Fibroblast of skin of scalp (primary cell): ENCODE measurements at regions not wholly inside any gene's neighbourhood (a gene's known extent, or its start where the extent isn't known, plus 50 kb on each side); places are given as distances from the start of the nearest gene placed in this dataset.
A peak's percentile ranks its signal among the peaks of the same experiment; 100 is the strongest.
"Not testable (repeated sequence)": the region's sequence is repeated elsewhere in the genome, so short reads cannot be mapped to it uniquely, and the experiment has no call there.

ENCODE experiments used
- DNase-seq: peaks from one replicate; pipeline ENCODE4 v3.0.0-alpha.2; 2013

DNA sequence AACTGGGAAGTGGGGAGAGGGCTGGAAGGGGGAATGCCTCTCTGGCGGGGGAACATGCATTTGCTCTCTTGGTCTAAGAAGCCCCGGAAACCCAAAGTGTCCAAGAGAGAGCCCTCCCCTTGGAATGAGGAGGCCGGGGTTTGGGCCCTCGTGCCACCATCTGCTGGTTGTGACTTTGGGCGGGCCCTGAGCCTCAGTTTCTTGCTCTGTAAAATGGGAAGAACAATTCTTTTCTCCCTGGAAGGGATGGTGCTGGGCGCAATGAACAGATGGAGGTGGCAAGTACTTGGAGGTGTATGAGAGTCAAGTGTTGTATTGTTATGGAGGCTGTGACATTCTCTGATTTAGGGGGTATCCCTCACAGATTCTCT lies 69.9 kb upstream of the TARDBP start:
- DNase-seq, result no peak

DNA sequence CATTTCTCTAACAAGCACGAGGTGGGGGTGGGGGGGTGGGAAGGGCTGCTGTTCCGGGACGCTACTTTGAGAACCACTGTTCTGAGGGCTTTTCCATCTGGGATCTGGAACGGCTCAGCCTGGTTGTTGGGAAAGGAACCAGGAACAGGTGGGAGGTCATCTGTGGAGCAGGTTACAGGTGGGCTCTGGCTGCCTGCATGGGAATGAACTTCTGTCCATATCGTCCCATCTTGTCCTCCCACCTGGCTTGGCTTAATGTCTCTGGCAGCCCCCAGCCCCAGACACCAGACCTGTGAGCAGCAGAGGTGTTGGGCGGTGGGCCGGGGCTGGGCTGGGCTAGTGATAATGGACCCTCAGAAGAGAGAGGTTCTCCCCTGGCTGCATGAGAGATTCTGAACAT lies 69.4 kb upstream of the TARDBP start:
- no peak for DNase-seq

DNA sequence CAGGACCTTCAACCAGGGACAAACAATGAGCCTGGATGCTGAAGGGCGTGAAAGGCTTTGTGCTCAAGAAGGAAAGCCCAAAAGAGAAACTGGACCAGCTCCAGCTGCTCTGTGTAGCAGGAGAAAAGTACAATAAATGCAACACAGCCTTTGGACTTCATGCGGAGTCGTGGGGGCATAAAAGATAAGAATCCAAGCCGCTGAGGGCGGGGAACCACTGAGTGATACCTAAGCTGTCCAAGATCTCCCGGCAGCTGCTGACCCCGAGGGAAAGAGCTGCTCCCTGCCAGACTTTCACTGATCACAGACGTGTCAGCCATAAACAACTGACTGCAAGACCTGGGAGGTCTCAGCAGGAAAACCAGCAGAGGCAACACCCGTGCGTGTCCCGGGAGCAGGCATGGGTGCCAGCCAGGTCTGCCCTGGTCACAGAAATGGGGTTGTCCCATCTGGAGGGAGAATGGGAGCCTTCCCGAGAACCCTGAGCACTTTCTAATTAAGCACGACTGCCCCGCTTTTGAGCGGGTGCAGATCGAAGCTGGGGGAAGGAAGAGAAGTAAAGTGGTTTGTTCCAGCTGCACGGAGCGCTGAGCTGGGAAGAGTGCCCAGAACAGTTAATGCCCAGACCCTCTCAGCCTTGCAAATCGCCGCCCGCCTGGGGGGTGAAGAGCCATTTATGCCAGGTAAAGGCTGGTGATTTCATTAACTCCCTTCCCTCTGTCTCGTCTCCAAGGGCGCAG lies 68.3 kb upstream of the TARDBP start:
- DNase-seq, result peak; percentile 14

DNA sequence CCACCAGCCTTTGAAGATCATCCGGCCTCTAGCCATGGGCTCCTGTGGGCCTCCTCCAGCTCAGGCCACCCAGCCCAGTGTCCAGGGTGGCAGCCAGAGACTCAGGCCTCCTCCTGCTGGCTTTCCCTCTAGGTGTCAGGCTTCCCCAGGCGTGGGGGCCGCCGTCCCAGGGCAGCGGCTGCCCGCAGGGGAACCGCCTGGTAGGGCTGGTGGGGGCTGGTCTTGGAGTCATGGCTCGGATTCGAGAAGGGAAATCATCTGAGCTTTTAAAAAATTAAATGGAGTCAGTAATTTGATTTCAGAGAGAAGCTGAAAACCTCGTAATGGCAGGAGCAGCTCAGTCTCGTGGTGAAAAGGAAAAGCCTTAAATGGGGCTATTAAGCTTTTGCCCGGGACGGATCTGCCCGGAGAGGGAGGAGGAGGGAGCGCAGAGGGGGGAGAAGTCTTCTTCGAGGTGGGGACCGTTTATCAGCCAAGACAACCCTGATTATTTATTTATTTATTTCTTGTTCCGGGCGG lies 66.4 kb upstream of the TARDBP start:
- DNase-seq, result no peak

DNA sequence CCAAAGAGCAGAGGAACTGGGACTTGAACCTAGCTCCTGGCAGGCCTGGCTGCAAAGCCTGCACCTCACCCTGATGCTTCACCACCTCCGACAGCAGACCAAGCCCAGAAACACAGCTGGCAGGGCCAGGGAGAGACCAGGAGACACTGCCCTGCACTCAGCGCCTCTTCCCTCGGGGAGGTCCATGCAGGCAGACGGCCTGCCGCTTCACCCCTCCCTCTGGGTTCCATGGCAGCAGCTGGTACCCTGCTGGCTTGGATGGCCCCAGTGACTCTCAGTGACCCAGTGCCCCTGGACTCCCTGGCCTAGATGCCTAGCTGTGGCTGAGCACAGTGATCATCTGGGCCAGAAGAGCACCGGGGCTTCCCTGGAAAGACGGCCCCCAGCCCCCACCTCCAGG lies 65.3 kb upstream of the TARDBP start:
- no peak for DNase-seq

DNA sequence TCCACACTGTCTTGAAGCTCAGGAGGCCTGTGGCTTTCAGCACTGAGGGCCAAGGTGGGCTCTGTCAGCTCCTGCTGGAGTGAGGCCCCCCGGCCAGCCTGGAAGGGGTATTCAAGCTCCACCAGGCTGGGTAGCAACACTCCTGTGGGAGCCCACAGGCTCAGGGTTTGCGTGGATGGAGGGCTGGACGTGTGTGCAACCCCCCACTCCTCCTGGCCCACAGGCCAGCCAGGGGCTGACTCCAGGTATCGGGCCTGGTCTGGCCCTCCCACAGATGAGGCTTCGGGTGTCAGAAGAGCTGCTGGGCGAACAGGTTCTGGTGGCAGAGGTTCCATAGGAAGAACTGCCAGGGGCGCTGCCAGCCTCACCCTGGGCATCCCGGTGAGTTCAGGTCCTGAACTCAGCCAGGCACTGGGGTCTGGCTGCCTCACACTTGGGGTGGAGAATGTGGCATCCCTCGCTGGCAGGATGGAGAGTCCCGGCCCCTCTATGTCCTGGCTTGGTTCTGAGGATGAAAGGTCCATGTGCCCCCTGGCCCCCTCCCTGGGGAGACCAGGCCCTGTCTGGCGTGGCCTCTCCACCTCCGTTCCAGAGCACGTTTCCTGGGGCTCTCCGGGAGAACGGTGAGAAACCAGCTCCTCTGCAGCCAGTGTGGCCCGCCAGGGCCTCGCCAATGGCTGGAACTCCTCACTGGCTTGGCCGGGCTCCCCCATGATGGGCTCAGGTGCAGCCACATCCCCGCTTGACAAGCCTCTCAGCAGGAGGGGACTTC lies 64.6 kb upstream of the TARDBP start:
- DNase-seq, result no peak

DNA sequence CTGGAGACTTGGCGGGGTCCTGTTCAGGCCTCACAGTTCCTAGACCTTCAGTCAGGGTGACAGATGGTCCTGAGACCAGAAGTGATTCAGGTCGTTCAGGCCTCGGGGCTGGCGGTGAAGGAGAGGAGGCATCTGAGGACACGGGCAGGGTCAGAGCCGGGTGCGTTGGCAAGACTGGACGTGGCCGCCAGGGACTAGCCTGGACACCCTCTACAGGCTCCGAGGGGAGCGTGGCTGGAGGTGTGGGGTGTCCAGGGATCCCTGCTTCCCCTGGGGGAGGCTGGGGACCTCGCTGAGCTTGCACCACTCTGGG lies 64.0 kb upstream of the TARDBP start:
- no peak for DNase-seq

DNA sequence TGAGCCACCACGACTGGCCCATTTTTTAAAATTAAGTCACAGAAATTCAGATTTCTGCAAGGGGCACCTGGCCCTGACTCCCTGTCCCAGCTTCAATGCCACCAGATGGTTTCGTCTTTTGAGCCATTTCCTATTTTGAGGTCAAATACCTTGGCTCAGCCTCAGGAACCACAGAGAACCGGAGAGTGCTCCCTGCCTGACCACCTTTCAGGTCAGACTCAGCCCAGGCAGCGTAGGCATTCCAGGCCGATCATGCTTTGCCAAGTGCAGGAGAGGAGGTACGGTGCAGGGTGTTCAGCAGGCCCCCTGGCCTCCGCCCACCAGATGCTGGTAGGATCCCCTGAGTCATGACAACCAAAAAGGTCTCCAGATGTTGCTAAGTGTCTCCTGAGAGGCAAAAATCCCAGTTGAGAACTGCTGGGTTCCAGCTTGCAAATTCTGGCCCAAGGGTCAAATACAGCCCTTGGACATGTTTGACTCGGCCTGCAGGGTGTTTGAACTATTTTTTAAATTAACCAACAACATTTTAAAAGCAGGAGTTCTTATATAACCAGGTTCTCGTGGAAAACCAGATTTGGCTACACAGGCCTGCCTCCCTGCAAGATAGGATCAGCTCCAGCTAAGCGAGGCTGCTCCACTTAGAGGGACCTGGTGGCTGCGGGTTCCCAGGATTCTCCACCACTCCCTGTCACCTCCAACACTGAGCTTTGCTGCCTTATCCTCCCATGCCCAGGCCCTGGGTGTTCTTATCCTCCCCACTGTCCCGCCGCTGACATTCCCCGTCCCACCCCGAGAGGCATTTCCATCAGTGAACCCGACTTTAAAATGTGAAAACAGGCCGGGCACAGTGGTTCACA lies 61.9 kb upstream of the TARDBP start:
- no peak for DNase-seq

DNA sequence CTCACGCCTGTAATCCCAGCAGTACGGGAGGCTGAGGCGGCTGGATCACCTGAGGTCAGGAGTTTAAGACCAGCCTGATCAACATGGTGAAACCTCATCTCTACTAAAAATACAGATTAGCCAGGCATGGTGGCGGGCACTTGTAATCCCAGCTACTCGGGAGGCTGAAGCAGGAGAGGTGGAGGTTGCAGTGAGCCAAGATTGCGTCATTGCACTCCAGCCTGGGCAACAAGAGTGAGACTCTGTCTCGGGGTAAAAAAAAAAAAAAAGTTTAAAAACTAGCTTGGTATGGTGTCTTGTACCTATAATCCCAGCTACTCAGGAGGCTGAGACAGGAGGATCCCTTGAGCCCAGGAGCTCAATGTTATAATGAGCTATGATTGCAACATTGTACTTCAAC lies 61.2 kb upstream of the TARDBP start:
- DNase-seq, result not testable (repeated sequence)

DNA sequence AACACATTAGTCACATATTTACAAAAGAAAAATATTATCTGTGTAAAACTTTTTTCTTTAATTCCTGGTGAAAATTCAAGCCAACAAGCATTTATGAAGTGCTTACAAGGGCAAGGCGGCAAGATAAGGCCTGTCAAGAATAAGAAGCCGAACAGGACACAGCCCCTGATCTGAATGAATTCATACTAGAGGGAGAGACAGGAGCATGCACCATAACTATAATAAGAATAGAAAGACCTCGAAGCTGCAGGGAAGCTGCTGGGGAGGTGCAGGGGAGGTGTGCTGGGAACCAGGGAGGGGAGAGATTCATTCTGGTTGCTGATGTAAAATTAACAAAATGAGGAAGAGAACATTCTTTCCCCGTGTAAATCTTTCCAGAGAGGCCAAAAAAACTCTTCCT lies 60.5 kb upstream of the TARDBP start:
- no peak for DNase-seq

DNA sequence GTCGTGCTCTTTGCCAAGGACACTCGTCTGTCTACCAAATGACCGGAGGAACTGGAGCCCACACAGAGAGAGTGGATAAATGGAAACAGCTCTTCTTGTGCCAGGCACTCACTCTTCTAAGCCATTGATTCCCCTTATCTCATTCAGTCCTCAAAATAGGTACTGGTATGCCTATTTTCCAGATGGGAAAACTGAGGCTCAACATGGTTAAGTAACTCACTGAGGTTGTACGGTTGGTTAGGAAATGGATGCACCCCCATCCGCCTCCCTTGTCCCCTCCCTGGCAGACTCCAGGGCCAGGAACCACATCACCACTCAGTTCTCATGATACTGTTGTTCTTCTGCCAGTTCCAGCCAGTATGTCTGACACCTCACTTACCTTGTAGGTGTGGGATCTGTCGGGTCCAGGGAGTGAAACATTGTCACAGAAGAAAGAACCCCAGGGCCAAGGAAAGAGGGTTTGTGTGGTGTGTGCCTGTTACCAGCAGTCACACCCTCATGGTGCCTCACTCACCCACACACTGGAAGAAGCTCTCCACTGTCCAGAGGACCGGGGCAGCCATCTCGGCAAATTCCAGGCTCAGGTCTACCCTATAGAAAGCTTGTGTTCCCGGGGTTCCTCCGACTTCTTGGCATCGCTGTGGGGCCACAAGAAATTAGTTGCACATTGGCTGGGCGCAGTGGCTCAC lies 58.8 kb upstream of the TARDBP start:
- no peak for DNase-seq

DNA sequence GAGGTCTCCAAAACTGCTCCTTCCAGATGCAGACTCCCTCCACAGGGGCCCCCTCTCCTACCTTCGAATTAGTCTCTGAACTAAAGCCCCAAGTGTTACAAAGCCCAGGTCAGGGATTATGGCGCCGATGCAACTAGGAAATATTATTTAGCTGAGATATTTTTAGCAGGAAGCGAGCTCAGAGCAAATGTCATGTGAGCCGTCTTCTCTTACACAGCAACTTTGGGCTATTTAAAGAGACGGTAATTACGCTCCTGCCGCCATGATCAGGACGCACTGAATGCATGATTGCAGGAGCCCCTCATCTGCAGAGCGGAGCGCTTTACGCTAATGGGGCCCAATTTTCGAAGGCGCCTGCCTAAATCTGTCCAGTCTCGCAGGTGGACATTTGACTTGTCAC lies 55.3 kb upstream of the TARDBP start:
- DNase-seq, result no peak

DNA sequence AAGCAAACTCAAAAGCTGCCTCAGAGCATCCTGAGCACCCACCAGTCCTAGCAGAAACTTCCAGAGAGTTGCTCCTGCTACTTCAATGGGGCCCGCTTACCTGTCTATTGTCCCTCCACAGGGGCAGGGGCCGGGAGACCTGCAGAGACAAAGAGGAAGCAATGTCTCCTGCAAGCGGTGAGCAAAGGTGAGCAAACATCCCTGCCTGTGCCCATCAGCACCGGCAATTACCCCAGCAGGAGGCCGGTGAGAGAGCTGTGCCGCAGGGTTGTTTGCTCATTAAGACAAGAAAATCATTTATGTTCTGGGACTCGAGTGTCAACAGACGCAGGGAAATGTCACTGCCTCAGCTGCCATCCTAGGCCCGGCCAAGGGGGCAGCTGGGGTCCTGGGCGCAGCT lies 53.8 kb upstream of the TARDBP start:
- no peak for DNase-seq

DNA sequence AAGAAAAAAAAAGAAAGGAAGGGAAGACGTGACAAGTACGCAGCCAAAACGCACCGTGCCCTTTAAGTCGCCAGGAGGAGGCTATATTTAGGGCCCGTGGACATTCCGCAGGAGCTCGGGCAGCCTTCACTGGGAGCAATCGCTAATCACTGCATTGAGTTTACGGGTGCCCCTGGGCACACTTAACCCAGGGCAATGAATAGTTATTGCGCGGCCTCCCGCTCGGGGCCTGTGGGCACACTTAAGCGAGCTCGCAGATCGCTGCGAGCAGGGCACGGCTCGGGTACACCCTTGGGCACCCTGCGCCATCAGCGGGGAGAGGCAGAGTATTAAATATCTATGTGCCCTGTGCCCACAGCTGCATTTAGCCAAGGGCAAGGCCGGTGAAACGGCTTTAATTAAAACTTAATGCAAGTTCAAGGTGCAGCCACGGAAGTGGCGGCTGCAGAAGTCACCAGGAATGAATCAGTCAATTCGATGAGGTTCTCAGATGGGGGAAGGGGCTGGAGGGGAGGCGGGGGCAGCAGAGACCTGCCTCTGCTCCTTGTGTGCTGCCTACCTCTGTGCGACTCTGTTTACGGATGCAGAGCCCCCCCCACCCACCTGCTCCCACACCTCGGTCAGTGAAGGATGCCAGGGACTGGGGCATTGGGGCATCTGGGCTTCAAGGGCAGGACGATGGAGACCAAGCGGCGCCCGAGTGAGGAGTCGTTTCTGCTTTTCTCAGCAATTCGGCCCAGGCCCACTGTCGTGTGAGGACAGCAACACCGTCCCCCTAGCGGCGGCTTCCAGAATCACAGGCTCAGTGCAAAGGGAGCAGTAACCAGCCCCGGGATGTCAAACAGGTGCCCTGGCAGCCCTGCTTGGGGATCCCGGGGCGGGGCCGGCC lies 51.8 kb upstream of the TARDBP start:
- peak; percentile 68 for DNase-seq

DNA sequence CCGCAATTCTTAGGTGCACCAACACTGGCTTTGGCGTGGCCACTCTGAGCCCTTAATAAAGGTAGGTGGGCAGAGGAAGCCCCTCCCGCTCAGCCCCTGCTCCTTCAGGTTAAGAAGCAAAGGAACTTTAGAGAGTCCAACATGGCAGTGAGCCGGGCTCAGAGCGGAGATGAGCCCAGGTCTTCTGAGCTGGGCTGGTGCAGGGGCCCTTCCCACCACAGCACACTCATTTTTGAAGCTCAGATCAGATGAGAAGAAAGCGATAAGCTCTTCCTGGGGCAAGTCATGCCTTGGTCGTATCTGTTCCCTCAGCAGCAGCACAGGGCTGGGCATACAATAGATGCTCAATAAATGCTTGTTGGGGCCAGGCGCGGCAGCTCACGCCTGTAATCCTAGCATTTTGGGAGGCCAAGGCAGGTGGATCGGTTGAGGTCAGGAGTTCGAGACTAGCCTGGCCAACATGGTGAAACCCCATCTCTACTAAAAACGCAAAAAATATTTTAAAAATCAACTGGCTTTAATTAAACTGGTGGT lies 51.1 kb upstream of the TARDBP start:
- no peak for DNase-seq

DNA sequence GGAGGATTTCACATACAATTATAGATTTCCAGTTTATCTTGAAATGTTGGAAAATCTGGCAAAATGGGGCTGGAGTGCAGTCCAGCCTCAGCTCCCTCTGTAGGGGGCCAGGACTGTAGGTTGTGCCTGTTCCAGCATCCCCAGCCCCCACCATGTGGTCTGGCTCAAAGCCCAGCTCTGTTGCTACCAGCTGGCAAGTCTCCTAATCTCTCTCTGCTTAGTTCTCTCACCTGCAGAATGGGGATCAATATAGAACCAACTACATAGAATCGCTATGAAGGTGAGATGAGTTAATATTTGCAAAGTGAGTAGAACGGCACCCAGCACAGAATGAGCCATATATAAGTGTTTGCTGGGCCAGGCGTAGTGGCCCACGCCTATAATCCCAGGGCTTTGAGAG lies 50.0 kb upstream of the TARDBP start:
- DNase-seq, result peak; percentile 8
